ENCODE measurements at regions not wholly inside any gene's neighbourhood (a gene's known extent, or its start where the extent isn't known, plus 50 kb on each side); places are given as distances from the start of the nearest gene placed in this dataset.
"Not testable (repeated sequence)": the region's sequence is repeated elsewhere in the genome, so short reads cannot be mapped to it uniquely, and the experiment has no call there.

- DNase-seq (ENCODE audit: low spot score): no peak
Measured at GRCh38 chr4:104549736-104550135, 55.0 kb upstream of the CXXC4 start.

- DNase-seq (ENCODE audit: low spot score): no peak
Measured at GRCh38 chr4:104559502-104559901, 64.8 kb upstream of the CXXC4 start.

- DNase-seq (ENCODE audit: low spot score): no peak
Measured at GRCh38 chr4:104571341-104571740, 76.6 kb upstream of the CXXC4 start.

- DNase-seq (ENCODE audit: low spot score): no peak
Measured at GRCh38 chr4:104574371-104574770, 79.7 kb upstream of the CXXC4 start.

- no peak for DNase-seq (ENCODE audit: low spot score)
Measured at GRCh38 chr4:104575278-104575677, 80.6 kb upstream of the CXXC4 start.

GRCh38 chr4:104577405-104577804 is 82.7 kb upstream of the CXXC4 start:
- no peak for DNase-seq (ENCODE audit: low spot score)

- DNase-seq (ENCODE audit: low spot score): not testable (repeated sequence)
Measured at GRCh38 chr4:104581476-104581875, 86.8 kb upstream of the CXXC4 start.

GRCh38 chr4:104582056-104582455 is 87.4 kb upstream of the CXXC4 start:
- not testable (repeated sequence) for DNase-seq (ENCODE audit: low spot score)

- DNase-seq (ENCODE audit: low spot score): no peak
Measured at GRCh38 chr4:104589264-104589868, 94.7 kb upstream of the CXXC4 start.

- DNase-seq (ENCODE audit: low spot score): peak; percentile 35
Measured at GRCh38 chr4:104591510-104591911, 96.8 kb upstream of the CXXC4 start.

- no peak for DNase-seq (ENCODE audit: low spot score)
Measured at GRCh38 chr4:104592183-104592582, 97.5 kb upstream of the CXXC4 start.

GRCh38 chr4:104593019-104593418 is 98.3 kb upstream of the CXXC4 start:
- DNase-seq (ENCODE audit: low spot score): no peak

- DNase-seq (ENCODE audit: low spot score): peak; percentile 32
Measured at GRCh38 chr4:104596189-104596588, 101.5 kb upstream of the CXXC4 start.

GRCh38 chr4:104615496-104615895 is 120.8 kb upstream of the CXXC4 start:
- DNase-seq (ENCODE audit: low spot score): no peak

GRCh38 chr4:104615926-104616325 is 121.2 kb upstream of the CXXC4 start:
- DNase-seq (ENCODE audit: low spot score): no peak

- DNase-seq (ENCODE audit: low spot score): no peak
Measured at GRCh38 chr4:104616401-104616820, 121.7 kb upstream of the CXXC4 start.

GRCh38 chr4:104625706-104626105 is 131.0 kb upstream of the CXXC4 start:
- DNase-seq (ENCODE audit: low spot score): no peak

GRCh38 chr4:104629601-104630000 is 134.9 kb upstream of the CXXC4 start:
- no peak for DNase-seq (ENCODE audit: low spot score)

GRCh38 chr4:104630272-104630671 is 135.6 kb upstream of the CXXC4 start:
- no peak for DNase-seq (ENCODE audit: low spot score)

- DNase-seq (ENCODE audit: low spot score): no peak
Measured at GRCh38 chr4:104631000-104631399, 136.3 kb upstream of the CXXC4 start.

- no peak for DNase-seq (ENCODE audit: low spot score)
Measured at GRCh38 chr4:104641418-104641817, 146.7 kb upstream of the CXXC4 start.

- no peak for DNase-seq (ENCODE audit: low spot score)
Measured at GRCh38 chr4:104642521-104642920, 147.8 kb upstream of the CXXC4 start.

GRCh38 chr4:104643805-104644204 is 149.1 kb upstream of the CXXC4 start:
- DNase-seq (ENCODE audit: low spot score): no peak

GRCh38 chr4:104649631-104650030 is 154.9 kb upstream of the CXXC4 start:
- no peak for DNase-seq (ENCODE audit: low spot score)

Data from H4 (cell line).